CD4-positive, alpha-beta T cell (primary cell): ENCODE measurements at regions not wholly inside any gene's neighbourhood (a gene's known extent, or its start where the extent isn't known, plus 50 kb on each side); places are given as distances from the start of the nearest gene placed in this dataset.
"Not testable (repeated sequence)": the region's sequence is repeated elsewhere in the genome, so short reads cannot be mapped to it uniquely, and the experiment has no call there.

ENCODE experiments used
- ATAC-seq: fragments of 200-7000 bp; cut with Tn5 transposase; one replicate; pipeline ENCODE4 v1.10.0; 2022; ENCODE audit warnings: mild to moderate bottlenecking; ENCODE audit not compliant: poor library complexity
- CTCF ChIA-PET: fragments of 350-600 bp; sonication (Branson Sonifier 250); formaldehyde crosslinking; loops from one replicate; lab custom pipeline; 2021; ENCODE audit warnings: antibody characterized with exemption, inconsistent platforms; lab: Charles Lee
- POLR2A ChIA-PET: fragments of 350-600 bp; sonication (Branson Sonifier 250); formaldehyde crosslinking; loops from one replicate; lab custom pipeline; 2021; ENCODE audit warnings: antibody characterized with exemption, inconsistent platforms; lab: Charles Lee
- DNase-seq, 14 experiments: peaks; one replicate each; pipeline ENCODE4 v3.0.0-alpha.2; 2013 to 2020; ENCODE audit warnings: mixed read lengths in 2 of 14
- H3K27ac ChIP-seq, 2 donors: one replicate each; pipeline versions ENCODE4 v1.5.1 to v1.7.0; 2013; ENCODE audit warnings: low read length in 2 of 2, low read depth in 1 of 2, mild to moderate bottlenecking in 1 of 2
- H3K27me3 ChIP-seq, 2 experiments: 1 replicate in 1 of 2; 2 replicates in 1 of 2; pipeline versions ENCODE4 v1.6.1 to v1.7.0; 2013; ENCODE audit warnings: low read length in 2 of 2, control low read depth in 1 of 2, mild to moderate bottlenecking in 1 of 2, moderate library complexity in 1 of 2; ENCODE audit not compliant: insufficient read depth in 2 of 2, control insufficient read depth in 1 of 2
- H3K36me3 ChIP-seq: one replicate; pipeline ENCODE4 v1.6.1; 2013; ENCODE audit warnings: low read length, control low read depth; ENCODE audit not compliant: insufficient read depth
- H3K4me1 ChIP-seq: one replicate; pipeline ENCODE4 v1.6.1; 2013; ENCODE audit warnings: low read length, control low read depth; ENCODE audit not compliant: insufficient read depth
- H3K4me3 ChIP-seq: one replicate; pipeline ENCODE4 v1.5.1; 2013; ENCODE audit warnings: mild to moderate bottlenecking, low read length, moderate library complexity
- H3K9me3 ChIP-seq, 2 experiments: 1 replicate in 1 of 2; 2 replicates in 1 of 2; pipeline versions ENCODE4 v1.6.1 to v1.7.0; 2013; ENCODE audit warnings: low read length in 2 of 2, mild to moderate bottlenecking in 2 of 2, control low read depth in 1 of 2, moderate library complexity in 1 of 2; ENCODE audit not compliant: control insufficient read depth in 1 of 2, insufficient read depth in 1 of 2
- H3K27ac Mint-ChIP-seq: one replicate; pipeline ENCODE4 v1.8.0; 2020; ENCODE audit warnings: mixed read lengths
- H3K27me3 Mint-ChIP-seq: one replicate; pipeline ENCODE4 v1.8.0; 2021; ENCODE audit warnings: mixed read lengths
- H3K36me3 Mint-ChIP-seq: one replicate; pipeline ENCODE4 v1.8.0; 2021; ENCODE audit warnings: low read depth, mixed read lengths
- H3K4me1 Mint-ChIP-seq: one replicate; pipeline ENCODE4 v1.8.0; 2021; ENCODE audit warnings: low read depth, mixed read lengths
- H3K4me3 Mint-ChIP-seq: one replicate; pipeline ENCODE4 v1.8.0; 2020; ENCODE audit warnings: mild to moderate bottlenecking, mixed read lengths
- H3K9me3 Mint-ChIP-seq: one replicate; pipeline ENCODE4 v1.8.0; 2020; ENCODE audit warnings: mixed read lengths
- intact Hi-C, 2 experiments: fragments of 100-400 bp; cut with DNase I in 1 of 2; cut with micrococcal nuclease in 1 of 2; formaldehyde crosslinking; loops; one replicate each; pipeline versions ENCODE4 v1.15.1 to v1.9.0; 2023 to 2025; cut with DNase I, micrococcal nuclease
- TF ChIP-seq, protein P1 (sequence below): fragments of 200-600 bp; IDR thresholded peaks from one replicate; pipeline ENCODE4 v1.8.0; 2022; ENCODE audit warnings: antibody characterized with exemption, mild to moderate bottlenecking

DNA sequence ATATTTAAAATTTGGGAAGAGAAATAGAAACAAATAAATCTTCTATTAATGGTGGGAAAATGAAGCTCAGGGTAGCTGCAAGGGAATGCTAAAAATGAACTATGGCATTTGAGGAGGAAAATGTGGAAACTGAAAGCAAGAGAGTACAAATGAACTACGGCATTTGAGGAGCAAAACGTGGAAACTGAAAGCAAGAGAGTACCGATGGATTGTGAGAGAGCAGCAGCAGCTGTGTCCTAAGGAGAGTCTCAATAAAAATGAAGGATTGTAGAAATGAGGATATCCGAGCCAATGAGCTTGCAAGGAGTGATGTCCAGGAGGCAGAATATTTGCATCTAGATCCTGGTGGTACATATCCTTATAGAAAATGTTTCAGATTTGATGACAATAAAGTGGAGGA lies 547.1 kb upstream of the ZNF337 start:
- Mint-ChIP-seq H3K27me3 (no peaks in the 10 kb centered on the region), H3K36me3 (no peaks in the 10 kb centered on the region), H3K4me3 (no peak overlapping the region), H3K27ac (no peak overlapping the region), H3K4me1 (no peaks in the 10 kb centered on the region), H3K9me3 (peaks cover 12% of the 10 kb centered on the region)
- ChIA-PET CTCF (no interaction called here), POLR2A (no interaction called here)
- DNase-seq: no peak
- no peaks in the 10 kb centered on the region for H3K27me3 ChIP-seq
- no peak overlapping the region for H3K27ac ChIP-seq
- H3K9me3 ChIP-seq: no peaks in the 10 kb centered on the region
- no peaks in the 10 kb centered on the region for H3K36me3 ChIP-seq
- TF ChIP-seq, protein P1, sequence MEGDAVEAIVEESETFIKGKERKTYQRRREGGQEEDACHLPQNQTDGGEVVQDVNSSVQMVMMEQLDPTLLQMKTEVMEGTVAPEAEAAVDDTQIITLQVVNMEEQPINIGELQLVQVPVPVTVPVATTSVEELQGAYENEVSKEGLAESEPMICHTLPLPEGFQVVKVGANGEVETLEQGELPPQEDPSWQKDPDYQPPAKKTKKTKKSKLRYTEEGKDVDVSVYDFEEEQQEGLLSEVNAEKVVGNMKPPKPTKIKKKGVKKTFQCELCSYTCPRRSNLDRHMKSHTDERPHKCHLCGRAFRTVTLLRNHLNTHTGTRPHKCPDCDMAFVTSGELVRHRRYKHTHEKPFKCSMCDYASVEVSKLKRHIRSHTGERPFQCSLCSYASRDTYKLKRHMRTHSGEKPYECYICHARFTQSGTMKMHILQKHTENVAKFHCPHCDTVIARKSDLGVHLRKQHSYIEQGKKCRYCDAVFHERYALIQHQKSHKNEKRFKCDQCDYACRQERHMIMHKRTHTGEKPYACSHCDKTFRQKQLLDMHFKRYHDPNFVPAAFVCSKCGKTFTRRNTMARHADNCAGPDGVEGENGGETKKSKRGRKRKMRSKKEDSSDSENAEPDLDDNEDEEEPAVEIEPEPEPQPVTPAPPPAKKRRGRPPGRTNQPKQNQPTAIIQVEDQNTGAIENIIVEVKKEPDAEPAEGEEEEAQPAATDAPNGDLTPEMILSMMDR: no peak
- no peaks in the 10 kb centered on the region for H3K4me1 ChIP-seq
- H3K4me3 ChIP-seq: no peak overlapping the region
- ATAC-seq: no peak
- intact Hi-C loops: no loop called here

DNA sequence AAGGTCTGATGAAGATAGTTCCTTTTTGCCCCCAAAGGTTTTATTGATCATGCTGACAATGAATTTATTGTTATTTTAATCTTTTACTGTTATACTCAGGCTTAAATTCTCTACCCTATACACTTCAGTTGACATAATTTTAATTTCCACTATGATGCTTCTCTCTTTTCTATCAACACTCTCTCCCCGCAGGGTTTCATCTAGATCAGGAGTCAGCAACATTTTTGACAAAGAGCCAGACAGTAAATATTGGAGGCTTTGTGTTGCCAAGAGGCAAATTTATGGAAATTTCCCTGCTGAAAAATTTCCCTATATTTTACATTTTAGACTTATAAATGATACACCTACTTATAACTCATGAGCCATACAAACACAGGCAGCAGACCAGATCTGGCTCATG lies 524.0 kb upstream of the ZNF337 start:
- H3K9me3 Mint-ChIP-seq, H3K4me3 ChIP-seq, H3K4me3 Mint-ChIP-seq, POLR2A ChIA-PET, H3K27ac ChIP-seq, intact Hi-C loops, H3K9me3 ChIP-seq, H3K4me1 Mint-ChIP-seq, H3K27ac Mint-ChIP-seq, H3K27me3 ChIP-seq, CTCF ChIA-PET, H3K27me3 Mint-ChIP-seq, DNase-seq, H3K36me3 ChIP-seq, H3K36me3 Mint-ChIP-seq, H3K4me1 ChIP-seq, ATAC-seq: not testable (repeated sequence)

DNA sequence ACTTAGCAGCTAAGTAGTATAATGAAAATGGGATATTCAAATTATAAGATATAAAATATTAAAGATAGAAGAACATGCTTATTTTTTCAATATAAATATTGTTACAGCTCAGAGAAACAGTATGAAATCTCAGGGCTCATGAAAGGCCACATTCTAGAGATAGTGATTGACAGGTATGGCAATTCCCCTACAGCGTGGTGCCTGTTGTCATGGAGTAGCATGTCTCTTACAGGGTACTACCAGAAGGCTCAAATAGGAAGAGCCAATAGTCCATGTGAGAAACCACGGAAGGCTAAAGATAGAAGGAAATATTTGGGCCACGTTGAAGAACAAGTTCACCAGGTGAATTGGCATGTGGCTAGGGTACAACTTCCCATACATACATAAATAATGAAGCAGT lies 522.9 kb upstream of the ZNF337 start:
- H3K4me3 Mint-ChIP-seq, H3K27me3 Mint-ChIP-seq, DNase-seq, H3K9me3 Mint-ChIP-seq, ATAC-seq, H3K27ac ChIP-seq, H3K27me3 ChIP-seq, H3K4me3 ChIP-seq, H3K27ac Mint-ChIP-seq, H3K4me1 ChIP-seq, POLR2A ChIA-PET, H3K4me1 Mint-ChIP-seq, H3K36me3 Mint-ChIP-seq, H3K9me3 ChIP-seq, H3K36me3 ChIP-seq, CTCF ChIA-PET, intact Hi-C loops: not testable (repeated sequence)

DNA sequence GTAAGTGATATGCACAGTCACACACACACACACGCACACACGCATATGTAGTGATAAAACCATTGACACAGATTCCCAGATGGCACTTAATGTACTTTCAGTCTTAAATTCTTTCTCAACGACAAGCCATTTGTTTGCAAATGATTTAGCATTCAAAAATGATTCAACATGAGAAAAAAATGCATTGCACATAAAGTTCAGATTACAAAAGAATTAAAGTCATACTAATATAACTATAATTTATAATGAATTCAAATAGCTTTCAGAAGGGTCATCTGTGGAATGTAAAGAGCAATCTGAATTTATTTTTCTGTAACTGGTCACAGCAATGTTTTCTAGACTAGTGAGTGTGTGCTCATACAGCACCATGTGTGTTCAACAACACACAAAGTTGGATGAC lies 521.6 kb upstream of the ZNF337 start:
- Histone ChIP-seq H3K36me3 (no peaks in the 10 kb centered on the region), H3K4me3 (no peak overlapping the region), H3K9me3 (no peaks in the 10 kb centered on the region), H3K4me1 (no peaks in the 10 kb centered on the region), H3K27me3 (no peaks in the 10 kb centered on the region), H3K27ac (no peak overlapping the region)
- ATAC-seq: no peak
- intact Hi-C loops: no loop called here
- Mint-ChIP-seq H3K9me3 (no peaks in the 10 kb centered on the region), H3K4me3 (no peak overlapping the region), H3K27me3 (no peaks in the 10 kb centered on the region), H3K36me3 (no peaks in the 10 kb centered on the region), H3K27ac (no peak overlapping the region), H3K4me1 (no peaks in the 10 kb centered on the region)
- DNase-seq: no peak
- ChIA-PET CTCF (no interaction called here), POLR2A (no interaction called here)
- TF ChIP-seq, protein P1: no peak
